AG04449 (cell line): ENCODE measurements at regions not wholly inside any gene's neighbourhood (a gene's known extent, or its start where the extent isn't known, plus 50 kb on each side); places are given as distances from the start of the nearest gene placed in this dataset.

ENCODE experiments used
- CTCF ChIA-PET: fragments of 350-600 bp; formaldehyde crosslinking; extraction: SDS; loops from one replicate; lab custom pipeline; 2021; ENCODE audit warnings: antibody characterized with exemption; lab: Yijun Ruan, JAX
- POLR2A ChIA-PET: fragments of 400-600, 350-600 bp; formaldehyde crosslinking; extraction: SDS; loops from one replicate; lab custom pipeline; 2020; ENCODE audit warnings: antibody characterized with exemption, inconsistent platforms; lab: Yijun Ruan, JAX
- DNase-seq: peaks from one replicate; pipeline ENCODE4 v3.0.0-alpha.2; 2010; ENCODE audit warnings: low read depth, low spot score
- H3K4me3 ChIP-seq: 2 replicates; pipeline ENCODE4 v1.5.1; 2011; ENCODE audit warnings: low read depth, mild to moderate bottlenecking, control low read depth, low read length
- TF ChIP-seq, protein P1 (sequence below): IDR thresholded peaks from one replicate; pipeline ENCODE4 v1.5.1; 2011; ENCODE audit warnings: mild to moderate bottlenecking, moderate library complexity, low read length, control low read depth, inconsistent platforms; ENCODE audit not compliant: insufficient read depth; ENCODE audit errors: missing control alignments

DNA sequence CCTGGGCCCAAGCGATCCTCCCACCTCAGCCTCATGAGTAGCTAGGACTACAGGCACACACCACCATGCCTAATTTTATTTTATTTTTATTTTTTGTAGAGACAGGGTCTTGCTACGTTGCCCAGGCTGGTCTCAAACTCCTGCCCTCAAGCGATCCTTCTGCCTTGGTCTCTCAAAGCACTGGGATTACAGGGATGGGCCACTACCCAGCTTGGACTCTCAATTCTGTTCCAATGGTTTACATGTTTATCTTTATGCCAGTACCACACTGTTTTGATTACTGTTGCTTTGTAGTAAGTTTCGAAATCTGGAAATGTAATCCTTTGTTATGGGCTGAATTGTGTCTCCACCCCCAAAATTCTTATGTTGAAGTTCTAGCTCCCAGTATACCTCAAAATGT, 88.4 kb upstream of the TARDBP start:
- CTCF ChIA-PET = interaction anchor here (1.2 kb wide), 1 partner anchor 14 kb away, joined by 5 read pairs; no protein-coding TSS in a partner anchor
- POLR2A ChIA-PET = no interaction called here
- TF ChIP-seq, protein P1, sequence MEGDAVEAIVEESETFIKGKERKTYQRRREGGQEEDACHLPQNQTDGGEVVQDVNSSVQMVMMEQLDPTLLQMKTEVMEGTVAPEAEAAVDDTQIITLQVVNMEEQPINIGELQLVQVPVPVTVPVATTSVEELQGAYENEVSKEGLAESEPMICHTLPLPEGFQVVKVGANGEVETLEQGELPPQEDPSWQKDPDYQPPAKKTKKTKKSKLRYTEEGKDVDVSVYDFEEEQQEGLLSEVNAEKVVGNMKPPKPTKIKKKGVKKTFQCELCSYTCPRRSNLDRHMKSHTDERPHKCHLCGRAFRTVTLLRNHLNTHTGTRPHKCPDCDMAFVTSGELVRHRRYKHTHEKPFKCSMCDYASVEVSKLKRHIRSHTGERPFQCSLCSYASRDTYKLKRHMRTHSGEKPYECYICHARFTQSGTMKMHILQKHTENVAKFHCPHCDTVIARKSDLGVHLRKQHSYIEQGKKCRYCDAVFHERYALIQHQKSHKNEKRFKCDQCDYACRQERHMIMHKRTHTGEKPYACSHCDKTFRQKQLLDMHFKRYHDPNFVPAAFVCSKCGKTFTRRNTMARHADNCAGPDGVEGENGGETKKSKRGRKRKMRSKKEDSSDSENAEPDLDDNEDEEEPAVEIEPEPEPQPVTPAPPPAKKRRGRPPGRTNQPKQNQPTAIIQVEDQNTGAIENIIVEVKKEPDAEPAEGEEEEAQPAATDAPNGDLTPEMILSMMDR = no peak
- DNase-seq = no peak
- no peak overlapping the region for H3K4me3 ChIP-seq

DNA sequence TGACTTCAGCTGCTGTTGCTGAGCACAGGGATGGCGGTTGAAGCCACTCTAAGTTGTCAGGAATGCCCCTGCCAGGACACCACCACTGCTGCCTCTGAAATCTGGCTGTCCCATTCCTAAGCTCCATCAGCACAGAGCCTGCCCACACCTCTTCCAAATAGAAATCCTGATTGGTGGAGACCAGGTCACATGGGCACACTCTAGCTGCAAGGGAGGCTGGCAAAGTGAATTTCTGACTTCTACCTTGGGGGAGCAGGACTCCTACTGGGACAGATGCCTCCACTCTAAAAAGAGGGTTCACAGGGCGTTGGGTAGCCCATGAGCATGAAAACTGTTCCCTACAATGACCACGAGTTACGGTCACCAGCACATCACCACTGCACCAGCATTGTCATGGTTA, 83.8 kb upstream of the TARDBP start:
- CTCF ChIA-PET = interaction anchor here (1.2 to 1.5 kb wide), 4 partner anchors 10 to 434 kb away, joined by 3 to 4 read pairs (median 4); no protein-coding TSS in a partner anchor
- TF ChIP-seq, protein P1 = no peak

DNA sequence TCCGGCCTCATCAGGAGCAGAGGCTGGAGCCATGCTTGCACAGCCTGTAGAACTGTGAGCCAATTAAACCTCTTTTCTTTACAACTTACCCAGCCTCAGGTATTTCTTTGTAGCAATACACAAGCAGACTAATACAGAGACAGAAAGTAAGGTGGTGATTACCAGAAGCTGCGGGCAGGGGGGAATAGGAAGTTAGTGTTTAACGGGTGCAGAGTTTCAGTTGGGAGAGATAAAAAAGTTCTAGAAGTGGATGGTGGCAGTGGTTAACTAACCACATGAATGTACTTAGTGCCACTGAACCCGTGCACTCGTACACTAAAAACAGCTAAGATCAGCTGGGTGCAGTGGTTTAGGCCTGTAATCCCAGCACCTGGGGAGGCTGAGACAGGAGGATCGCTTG, 80.4 kb upstream of the TARDBP start:
- ChIA-PET POLR2A (no interaction called here), CTCF (interaction anchor here (1.6 kb wide), 1 partner anchor 10 kb away, joined by 6 read pairs; no protein-coding TSS in a partner anchor)
- no peak for DNase-seq
- no peak overlapping the region for H3K4me3 ChIP-seq
- TF ChIP-seq, protein P1 = no peak

More for the DNA sequence above, 83.8 kb upstream of the TARDBP start:
- no peak for DNase-seq
- H3K4me3 ChIP-seq = no peak overlapping the region
- POLR2A ChIA-PET = no interaction called here

DNA sequence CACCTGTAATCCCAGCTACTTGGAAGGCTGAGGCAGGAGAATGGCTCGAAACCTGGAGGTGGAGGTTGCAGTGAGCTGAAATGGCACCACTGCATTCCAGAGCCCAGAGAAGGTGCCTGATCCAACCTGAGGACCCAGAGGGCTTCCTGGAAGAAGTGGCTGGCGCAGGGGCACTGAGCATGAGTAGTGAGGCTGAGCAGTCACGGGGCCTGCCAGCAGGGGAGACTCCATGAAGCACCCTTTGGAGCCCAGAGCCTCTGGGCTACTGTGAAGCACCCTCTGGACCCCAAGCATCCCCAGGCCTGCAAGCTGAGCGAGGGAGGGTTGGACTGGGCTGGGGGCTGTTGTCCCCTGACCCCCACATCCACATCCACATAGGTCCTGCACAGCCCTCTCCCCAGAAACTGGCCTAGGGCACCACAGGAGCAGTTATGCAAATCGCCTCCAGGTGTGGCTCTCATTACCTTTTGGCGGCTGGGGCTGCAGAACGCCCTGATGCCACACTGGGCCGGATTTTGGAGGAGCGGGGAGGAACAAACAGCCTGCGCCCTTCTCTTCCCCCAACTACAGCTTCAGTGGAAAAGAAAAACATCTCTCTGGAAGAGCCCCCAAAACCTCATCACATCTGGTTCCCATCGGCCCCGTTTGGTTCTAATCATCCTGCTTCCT, 78.2 kb upstream of the TARDBP start:
- TF ChIP-seq, protein P1 = no peak
- no peak overlapping the region for H3K4me3 ChIP-seq
- CTCF ChIA-PET = interaction anchor here (1.0 kb wide), 1 partner anchor 427 kb away, joined by 3 read pairs; no protein-coding TSS in a partner anchor
- POLR2A ChIA-PET = no interaction called here
- no peak for DNase-seq

DNA sequence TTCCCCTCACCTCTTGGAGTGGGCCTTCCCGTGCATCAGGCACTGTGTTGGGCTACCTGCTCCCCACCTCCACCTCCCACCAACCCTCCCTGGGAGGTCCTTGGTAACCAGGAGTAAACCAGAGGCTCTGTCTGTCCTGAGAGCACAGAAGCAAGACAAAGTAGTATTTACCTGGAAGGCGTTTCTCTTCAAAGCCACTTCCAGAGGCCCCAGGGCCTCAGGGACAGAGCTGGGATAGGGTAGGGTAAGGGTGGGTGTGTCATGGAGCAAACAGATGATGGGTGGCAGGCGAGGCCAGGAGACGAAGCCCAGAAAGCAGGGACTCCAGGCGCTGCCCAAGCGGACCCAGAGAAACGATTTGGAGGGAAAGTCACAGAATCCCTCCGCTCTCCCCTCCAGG, 77.2 kb upstream of the TARDBP start:
- TF ChIP-seq, protein P1 = no peak
- no peak overlapping the region for H3K4me3 ChIP-seq
- no peak for DNase-seq
- POLR2A ChIA-PET = no interaction called here
- CTCF ChIA-PET = no interaction called here

DNA sequence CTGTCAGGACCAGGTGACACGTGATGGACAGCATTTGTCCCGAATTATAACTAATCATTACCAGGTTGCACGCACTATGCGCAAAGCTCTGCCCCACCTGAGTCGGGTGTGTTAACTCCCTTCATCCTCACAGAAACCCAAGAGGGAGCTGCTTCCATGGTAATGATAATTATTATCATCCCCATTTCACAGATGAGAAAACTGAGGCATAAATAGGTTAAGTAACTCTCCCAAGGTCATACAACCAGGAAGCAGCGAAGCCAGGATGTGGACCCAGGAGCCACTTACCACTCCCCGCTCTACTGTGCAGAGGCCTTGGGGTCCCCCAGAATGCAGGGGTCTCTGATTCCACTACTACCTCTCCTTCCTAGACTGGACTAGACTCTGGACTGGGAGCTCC, 76.7 kb upstream of the TARDBP start:
- no peak overlapping the region for H3K4me3 ChIP-seq
- ChIA-PET POLR2A (no interaction called here), CTCF (interaction anchor here (0.7 to 1.3 kb wide), 2 partner anchors 17 to 429 kb away, joined by 3 to 4 read pairs; no protein-coding TSS in a partner anchor)
- TF ChIP-seq, protein P1 = no peak
- DNase-seq = no peak
